Calu3 (cell line): ENCODE measurements at regions not wholly inside any gene's neighbourhood (a gene's known extent, or its start where the extent isn't known, plus 50 kb on each side); places are given as distances from the start of the nearest gene placed in this dataset.

ENCODE experiments used
- BruUV-seq: library from RNA; stranded (reverse); fragments of 400-500 nt; replicated peaks from 2 replicates; lab custom pipeline; 2021; lab: Mats Ljungman, UMichigan
- CTCF ChIA-PET: fragments of 300-600 bp; sonication (Branson Sonifier 250); formaldehyde crosslinking; loops from one replicate; lab custom pipeline; 2022; ENCODE audit warnings: antibody characterized with exemption; lab: Charles Lee
- DNase-seq: peaks from one replicate; pipeline ENCODE4 v3.0.0; 2022
- H3K27ac Mint-ChIP-seq: one replicate; pipeline ENCODE4 v1.8.0; 2022; ENCODE audit warnings: mixed read lengths; ENCODE audit not compliant: unreplicated experiment
- H3K27me3 Mint-ChIP-seq: one replicate; pipeline ENCODE4 v1.8.0; 2022; ENCODE audit warnings: mixed read lengths; ENCODE audit not compliant: unreplicated experiment
- H3K36me3 Mint-ChIP-seq: one replicate; pipeline ENCODE4 v1.8.0; 2022; ENCODE audit warnings: mild to moderate bottlenecking, moderate library complexity, mixed read lengths; ENCODE audit not compliant: insufficient read depth, unreplicated experiment
- H3K4me1 Mint-ChIP-seq: one replicate; pipeline ENCODE4 v1.8.0; 2022; ENCODE audit warnings: mild to moderate bottlenecking, low read depth, mixed read lengths; ENCODE audit not compliant: unreplicated experiment
- H3K4me3 Mint-ChIP-seq: one replicate; pipeline ENCODE4 v1.8.0; 2022; ENCODE audit warnings: mild to moderate bottlenecking, low read depth, moderate library complexity, mixed read lengths; ENCODE audit not compliant: unreplicated experiment
- H3K9me3 Mint-ChIP-seq: one replicate; pipeline ENCODE4 v1.8.0; 2022; ENCODE audit warnings: low read depth, mixed read lengths; ENCODE audit not compliant: unreplicated experiment
- intact Hi-C: fragments of 100-400 bp; cut with micrococcal nuclease; formaldehyde crosslinking; loops from one replicate; pipeline ENCODE4 v1.10.0; 2022; ENCODE audit not compliant: unreplicated experiment
- TF ChIP-seq, protein P1 (sequence below): fragments of 200-600 bp; IDR thresholded peaks from one replicate; pipeline ENCODE4 v1.8.0; 2022; ENCODE audit warnings: antibody characterized with exemption; ENCODE audit not compliant: unreplicated experiment

- no TSS peak for BruUV-seq
- Mint-ChIP-seq H3K27ac (no peak overlapping the region), H3K4me3 (no peak overlapping the region), H3K27me3 (no peaks in the 10 kb centered on the region), H3K36me3 (no peaks in the 10 kb centered on the region), H3K9me3 (peaks cover 2% of the 10 kb centered on the region), H3K4me1 (no peaks in the 10 kb centered on the region)
- TF ChIP-seq, protein P1, sequence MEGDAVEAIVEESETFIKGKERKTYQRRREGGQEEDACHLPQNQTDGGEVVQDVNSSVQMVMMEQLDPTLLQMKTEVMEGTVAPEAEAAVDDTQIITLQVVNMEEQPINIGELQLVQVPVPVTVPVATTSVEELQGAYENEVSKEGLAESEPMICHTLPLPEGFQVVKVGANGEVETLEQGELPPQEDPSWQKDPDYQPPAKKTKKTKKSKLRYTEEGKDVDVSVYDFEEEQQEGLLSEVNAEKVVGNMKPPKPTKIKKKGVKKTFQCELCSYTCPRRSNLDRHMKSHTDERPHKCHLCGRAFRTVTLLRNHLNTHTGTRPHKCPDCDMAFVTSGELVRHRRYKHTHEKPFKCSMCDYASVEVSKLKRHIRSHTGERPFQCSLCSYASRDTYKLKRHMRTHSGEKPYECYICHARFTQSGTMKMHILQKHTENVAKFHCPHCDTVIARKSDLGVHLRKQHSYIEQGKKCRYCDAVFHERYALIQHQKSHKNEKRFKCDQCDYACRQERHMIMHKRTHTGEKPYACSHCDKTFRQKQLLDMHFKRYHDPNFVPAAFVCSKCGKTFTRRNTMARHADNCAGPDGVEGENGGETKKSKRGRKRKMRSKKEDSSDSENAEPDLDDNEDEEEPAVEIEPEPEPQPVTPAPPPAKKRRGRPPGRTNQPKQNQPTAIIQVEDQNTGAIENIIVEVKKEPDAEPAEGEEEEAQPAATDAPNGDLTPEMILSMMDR: no peak
- no peak for DNase-seq
- intact Hi-C loops: no loop called here
- CTCF ChIA-PET: no interaction called here
These were observed 1188.3 kb upstream of the SORCS1 start for GRCh38 chr10:108352771-108353170.

DNA sequence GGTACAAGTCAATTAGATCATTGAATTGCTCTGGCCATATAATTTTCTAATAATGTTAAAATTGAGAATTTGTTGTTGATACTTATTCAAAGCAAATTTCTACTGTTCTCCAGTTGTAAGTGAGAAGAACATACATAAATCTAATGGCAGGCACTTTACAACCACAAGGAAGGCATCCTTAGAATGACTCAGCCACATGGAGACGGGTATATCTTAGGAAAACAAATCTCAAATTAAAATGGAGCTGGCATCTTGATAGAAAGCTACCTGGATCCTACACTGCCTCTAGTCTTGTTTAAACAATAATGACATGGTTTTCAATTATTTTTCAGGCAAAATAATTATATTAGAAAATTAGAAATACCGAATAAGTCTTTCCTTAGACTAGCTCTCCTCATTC, 1183.7 kb upstream of the SORCS1 start:
- no TSS peak for BruUV-seq
- DNase-seq: no peak
- Mint-ChIP-seq H3K4me3 (no peak overlapping the region), H3K9me3 (peaks cover 7% of the 10 kb centered on the region), H3K27ac (no peak overlapping the region), H3K27me3 (no peaks in the 10 kb centered on the region), H3K4me1 (no peaks in the 10 kb centered on the region), H3K36me3 (no peaks in the 10 kb centered on the region)
- CTCF ChIA-PET: no interaction called here
- intact Hi-C loops: no loop called here
- TF ChIP-seq, protein P1: no peak

GRCh38 chr10:108346066-108346465, 1181.6 kb upstream of the SORCS1 start:
- no peaks in the 10 kb centered on the region for H3K4me1 Mint-ChIP-seq
- CTCF ChIA-PET: no interaction called here
- TF ChIP-seq, protein P1: no peak

GRCh38 chr10:108338146-108338545, 1173.6 kb upstream of the SORCS1 start:
- no peaks in the 10 kb centered on the region for H3K9me3 Mint-ChIP-seq
- no peaks in the 10 kb centered on the region for H3K4me1 Mint-ChIP-seq
- DNase-seq: no peak
- no peak overlapping the region for H3K27ac Mint-ChIP-seq
- H3K27me3 Mint-ChIP-seq: no peaks in the 10 kb centered on the region
- H3K36me3 Mint-ChIP-seq: no peaks in the 10 kb centered on the region
- intact Hi-C loops: no loop called here
- TF ChIP-seq, protein P1: no peak
- CTCF ChIA-PET: no interaction called here
- BruUV-seq: no TSS peak
- no peak overlapping the region for H3K4me3 Mint-ChIP-seq

More at GRCh38 chr10:108346066-108346465, 1181.6 kb upstream of the SORCS1 start:
- Mint-ChIP-seq H3K9me3 (peaks cover 7% of the 10 kb centered on the region), H3K27me3 (no peaks in the 10 kb centered on the region), H3K4me3 (no peak overlapping the region), H3K27ac (no peak overlapping the region), H3K36me3 (no peaks in the 10 kb centered on the region)
- intact Hi-C loops: no loop called here
- no peak for DNase-seq
- BruUV-seq: no TSS peak

DNA sequence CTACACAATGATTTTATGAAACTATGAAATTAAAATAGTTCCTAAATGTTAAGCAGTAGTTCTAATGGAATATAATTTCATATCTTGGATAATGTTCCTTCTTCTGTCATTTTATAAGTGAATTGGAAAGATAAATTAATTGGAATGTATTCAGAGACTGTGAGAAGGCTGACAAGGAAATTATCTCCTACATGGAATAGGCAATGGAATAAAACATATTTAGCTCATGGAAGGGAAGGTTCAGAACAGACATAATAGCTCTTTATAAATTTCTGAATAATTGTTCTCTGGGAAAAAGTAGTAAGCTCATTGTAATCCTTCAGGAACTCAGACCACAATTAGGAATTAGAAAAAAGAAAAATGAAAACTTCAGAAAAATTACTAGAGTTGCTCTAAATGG, 1172.3 kb upstream of the SORCS1 start:
- DNase-seq: no peak
- H3K4me1 Mint-ChIP-seq: no peaks in the 10 kb centered on the region
- intact Hi-C loops: no loop called here
- no peaks in the 10 kb centered on the region for H3K27me3 Mint-ChIP-seq
- H3K4me3 Mint-ChIP-seq: no peak overlapping the region
- H3K9me3 Mint-ChIP-seq: no peaks in the 10 kb centered on the region
- TF ChIP-seq, protein P1: no peak
- H3K36me3 Mint-ChIP-seq: no peaks in the 10 kb centered on the region
- H3K27ac Mint-ChIP-seq: no peak overlapping the region
- no TSS peak for BruUV-seq
- CTCF ChIA-PET: no interaction called here
